ENCODE measurements at regions not wholly inside any gene's neighbourhood (a gene's known extent, or its start where the extent isn't known, plus 50 kb on each side); places are given as distances from the start of the nearest gene placed in this dataset.

- no peak for TF ChIP-seq CBX5 (IDR thresholded peaks at IDR 0.05; ENCODE audit: low read depth, low read length)
- no peak for TF ChIP-seq ATF2 (IDR thresholded peaks at IDR 0.05; ENCODE audit: low read length)
- no peak for TF ChIP-seq CTCF (IDR thresholded peaks at IDR 0.05; ENCODE audit: control extremely low read depth in 1 of 3, insufficient read depth in 1 of 3, low read depth in 1 of 3, low read length in 3 of 3)
- no peak for TF ChIP-seq RAD21 (IDR thresholded peaks at IDR 0.05 in 1 of 2, conservative IDR thresholded peaks at IDR 0.05 in 1 of 2; ENCODE audit: low read depth in 2 of 2, low read length in 2 of 2)
- TF ChIP-seq EZH2 (IDR thresholded peaks at IDR 0.05; ENCODE audit: low read depth, low read length, severe bottlenecking) = no peak
- no peak for TF ChIP-seq ATF3 (IDR thresholded peaks at IDR 0.05; ENCODE audit: insufficient read depth, low read depth, low read length)
- no peak for TF ChIP-seq POLR2AphosphoS5 (IDR thresholded peaks at IDR 0.05; ENCODE audit: low read depth, low read length)
- no peak for TF ChIP-seq BRCA1 (IDR thresholded peaks at IDR 0.05; ENCODE audit: low read depth, low read length)
- no peak for TF ChIP-seq SAP30 (IDR thresholded peaks at IDR 0.05; ENCODE audit: insufficient read depth, insufficient replicate concordance, low read length)
- no peak for TF ChIP-seq JUN (IDR thresholded peaks at IDR 0.05; ENCODE audit: low read depth, low read length)
- TF ChIP-seq BACH1 (IDR thresholded peaks at IDR 0.05; ENCODE audit: low read length) = peak; percentile 87
- no peak for TF ChIP-seq POLR2A (IDR thresholded peaks at IDR 0.05; ENCODE audit: control extremely low read depth in 1 of 2, low read depth in 2 of 2, low read length in 2 of 2)
These were observed 271.2 kb upstream of the ROPN1 start for GRCh38 chr3:124263168-124263567.
